ENCODE measurements at regions not wholly inside any gene's neighbourhood (a gene's known extent, or its start where the extent isn't known, plus 50 kb on each side); places are given as distances from the start of the nearest gene placed in this dataset.

GRCh38 chr11:110356762-110357671 lies 60.6 kb upstream of the RDX start:
- Histone ChIP-seq H3K4me1 (ENCODE audit: control insufficient read depth in 4 of 4, insufficient read depth in 4 of 4, low read length in 3 of 4) (peaks cover 6 to 21% (median 15%) of the 10 kb centered on the region in 4 donors), H3K27me3 (ENCODE audit: control insufficient read depth in 4 of 4, insufficient read depth in 4 of 4, low read length in 3 of 4) (no peaks in the 10 kb centered on the region), H3K9me3 (ENCODE audit: control insufficient read depth in 4 of 4, low read length in 3 of 4) (no peaks in the 10 kb centered on the region), H3K9ac (ENCODE audit: low read depth in 1 of 2, low read length in 2 of 2) (no peak overlapping the region), H3K36me3 (ENCODE audit: control insufficient read depth in 4 of 4, insufficient read depth in 3 of 4, low read depth in 1 of 4, low read length in 3 of 4) (no peaks in the 10 kb centered on the region), H3K4me3 (ENCODE audit: low read depth in 1 of 3, low read length in 3 of 3) (no peak overlapping the region), H3K27ac (ENCODE audit: low read depth in 1 of 2, low read length in 2 of 2) (peak overlapping the region; percentile 51 to 60)
- DNase-seq (ENCODE audit: low spot score), result no peak
- 32% methylated on average over 5 of the region's 5 CpGs for WGBS
- TF ChIP-seq YY1 (IDR thresholded peaks at IDR 0.05) (peak; percentile 67), ZBTB33 (IDR thresholded peaks at IDR 0.05) (peak; percentile 59), RXRA (IDR thresholded peaks at IDR 0.05) (peak; percentile 96 to 97), JUND (IDR thresholded peaks at IDR 0.05) (peak; percentile 58 to 82), EGR1 (IDR thresholded peaks at IDR 0.05; ENCODE audit: low read depth in 2 of 2) (peak in 1 of 2 donors; percentile 21), FOXA1 (IDR thresholded peaks at IDR 0.05) (peak; percentile 78), SP1 (IDR thresholded peaks at IDR 0.05) (peak; percentile 46), FOXA2 (IDR thresholded peaks at IDR 0.05) (peak; percentile 83), NR2F2 (IDR thresholded peaks at IDR 0.05) (no peak), TAF1 (conservative IDR thresholded peaks at IDR 0.05) (no peak), ATF3 (IDR thresholded peaks at IDR 0.05) (peak; percentile 21), GABPA (IDR thresholded peaks at IDR 0.05 in 1 of 2, conservative IDR thresholded peaks at IDR 0.05 in 1 of 2) (peak in 1 of 2 donors; percentile 19), REST (IDR thresholded peaks at IDR 0.05) (peak; percentile 57), RAD21 (IDR thresholded peaks at IDR 0.05) (peak; percentile 37 to 47), MAX (IDR thresholded peaks at IDR 0.05) (peak; percentile 47), HNF4G (IDR thresholded peaks at IDR 0.05) (no peak), CTCF (IDR thresholded peaks at IDR 0.05; ENCODE audit: low read depth, low read length, missing input control) (no peak), HNF4A (conservative IDR thresholded peaks at IDR 0.05) (peak; percentile 64 to 68)
